ENCODE measurements at regions not wholly inside any gene's neighbourhood (a gene's known extent, or its start where the extent isn't known, plus 50 kb on each side); places are given as distances from the start of the nearest gene placed in this dataset.

GRCh38 chr13:74229242-74229641 is 95.0 kb upstream of the KLF12 start:
- TF ChIP-seq GABPA (IDR thresholded peaks at IDR 0.05; ENCODE audit: low read depth, low read length) (no peak), GABPA (CRISPR knock-in tag; IDR thresholded peaks at IDR 0.05; ENCODE audit: low read depth) (no peak), ARNT (IDR thresholded peaks at IDR 0.05) (no peak), HNF1B (CRISPR knock-in tag; IDR thresholded peaks at IDR 0.05) (no peak), EHMT2 (IDR thresholded peaks at IDR 0.05; ENCODE audit: borderline replicate concordance, low read depth, low read length) (no peak), POLR2AphosphoS5 (IDR thresholded peaks at IDR 0.05; ENCODE audit: low read depth, low read length) (no peak), ZNF280D (CRISPR knock-in tag; IDR thresholded peaks at IDR 0.05) (no peak), ZNF205 (CRISPR knock-in tag; IDR thresholded peaks at IDR 0.05) (no peak), HDAC1 (CRISPR knock-in tag; IDR thresholded peaks at IDR 0.05) (no peak), E2F5 (CRISPR knock-in tag; conservative IDR thresholded peaks at IDR 0.05) (no peak)
